SK-N-SH (cell line): ENCODE measurements at regions not wholly inside any gene's neighbourhood (a gene's known extent, or its start where the extent isn't known, plus 50 kb on each side); places are given as distances from the start of the nearest gene placed in this dataset.

Experiments used
- CTCF ChIA-PET: fragments of 300-600, 350-600 bp; formaldehyde crosslinking; extraction: SDS; loops from one replicate; lab custom pipeline; 2021; lab: Yijun Ruan, JAX
- POLR2A ChIA-PET: fragments of 350-600 bp; sonication (Branson Sonifier 250); formaldehyde crosslinking; extraction: SDS; loops from one replicate; lab custom pipeline; 2020; ENCODE audit warnings: antibody characterized with exemption, inconsistent platforms; lab: Yijun Ruan, JAX
- DNase-seq: peaks from one replicate; pipeline ENCODE4 v3.0.0; 2012
- H2AFZ ChIP-seq: fragments of 200-600 bp; sonication (generic); 2 replicates; pipeline ENCODE4 v1.8.1; 2016; ENCODE audit warnings: antibody characterized with exemption, mild to moderate bottlenecking, low read depth
- H3F3A ChIP-seq: fragments of 200-600 bp; sonication (generic); replicated peaks from 2 replicates; pipeline ENCODE3; 2016; ENCODE audit warnings: antibody characterized with exemption, mild to moderate bottlenecking; ENCODE audit not compliant: insufficient read depth
- H3K27ac ChIP-seq, 2 experiments: fragments of 200-500 bp in 1 of 2; fragments of 200-600 bp in 1 of 2; sonication (Bioruptor generic) in 1 of 2; sonication (generic), shearing (Covaris generic) in 1 of 2; 2 replicates each; pipeline versions ENCODE4 v1.5.1 to v1.6.1; 2014 to 2016; ENCODE audit warnings: low read depth in 2 of 2, inconsistent platforms in 1 of 2, low read length in 1 of 2, mild to moderate bottlenecking in 1 of 2, mixed read lengths in 1 of 2
- H3K27me3 ChIP-seq: fragments of 200-600 bp; sonication (generic), shearing (Covaris generic); 2 replicates; pipeline ENCODE4 v1.6.1; 2016; ENCODE audit warnings: mixed run types; ENCODE audit not compliant: insufficient read depth
- H3K36me3 ChIP-seq, 2 experiments: fragments of 200-500 bp in 1 of 2; fragments of 200-600 bp in 1 of 2; sonication (Bioruptor generic) in 1 of 2; sonication (generic) in 1 of 2; replicated peaks in 1 of 2; 2 replicates each; pipeline versions ENCODE3 to v1.5.1; 2014 to 2016; ENCODE audit warnings: low read length in 1 of 2, mild to moderate bottlenecking in 1 of 2; ENCODE audit not compliant: insufficient read depth in 2 of 2, control insufficient read depth in 1 of 2
- H3K4me1 ChIP-seq, 2 experiments: fragments of 200-500 bp in 1 of 2; fragments of 200-600 bp in 1 of 2; sonication (Bioruptor generic) in 1 of 2; sonication (generic), shearing (Covaris generic) in 1 of 2; 2 replicates each; pipeline versions ENCODE4 v1.5.1 to v1.6.1; 2014 to 2016; ENCODE audit warnings: low read depth in 1 of 2, low read length in 1 of 2, mixed run types in 1 of 2; ENCODE audit not compliant: insufficient read depth in 2 of 2, control insufficient read depth in 1 of 2
- H3K4me2 ChIP-seq: fragments of 200-600 bp; sonication (generic), shearing (Covaris generic); 2 replicates; pipeline ENCODE4 v1.6.1; 2017; ENCODE audit warnings: mixed run types
- H3K4me3 ChIP-seq, 2 experiments: fragments of 200-500 bp in 1 of 2; fragments of 200-600 bp in 1 of 2; sonication (Bioruptor generic) in 1 of 2; sonication (generic), shearing (Covaris generic) in 1 of 2; 2 replicates each; pipeline versions ENCODE4 v1.5.1 to v1.8.1; 2014 to 2016; ENCODE audit warnings: low read depth in 2 of 2, inconsistent platforms in 1 of 2, low read length in 1 of 2, mild to moderate bottlenecking in 1 of 2, mixed read lengths in 1 of 2, moderate library complexity in 1 of 2
- H3K79me2 ChIP-seq: fragments of 200-600 bp; sonication (generic); 2 replicates; pipeline ENCODE4 v1.8.1; 2017; ENCODE audit warnings: mild to moderate bottlenecking; ENCODE audit not compliant: insufficient read depth
- H3K9ac ChIP-seq: fragments of 200-600 bp; sonication (generic); 2 replicates; pipeline ENCODE4 v1.6.1; 2017; ENCODE audit warnings: mixed run types
- H3K9me2 ChIP-seq: fragments of 200-600 bp; sonication (generic); 2 replicates; pipeline ENCODE4 v1.6.1; 2017; ENCODE audit warnings: mixed run types
- H3K9me3 ChIP-seq: fragments of 200-600 bp; sonication (generic); 2 replicates; pipeline ENCODE4 v1.6.1; 2017; ENCODE audit warnings: mixed run types, mild to moderate bottlenecking, moderate library complexity
- H4K20me1 ChIP-seq: fragments of 200-600 bp; sonication (generic); 2 replicates; pipeline ENCODE4 v1.6.1; 2017; ENCODE audit warnings: mild to moderate bottlenecking, mixed run types; ENCODE audit not compliant: insufficient read depth
- CHD2 ChIP-seq: fragments of 150-350 bp; IDR thresholded peaks from 2 replicates; pipeline ENCODE4 v1.6.1; 2018; ENCODE audit warnings: low read length; ENCODE audit not compliant: partially characterized antibody
- ELF1 ChIP-seq: IDR thresholded peaks from 2 replicates; pipeline ENCODE4 v1.4.0; 2012
- EZH2phosphoT487 ChIP-seq: fragments of 200-600 bp; sonication (generic); IDR thresholded peaks from 2 replicates; pipeline ENCODE4 v1.6.1; 2017; ENCODE audit warnings: low read depth, mixed run types, mild to moderate bottlenecking, antibody characterized with exemption, moderate library complexity, borderline replicate concordance
- FOSL2 ChIP-seq: IDR thresholded peaks from 2 replicates; pipeline ENCODE4 v1.4.0; 2012; ENCODE audit warnings: low read depth, mild to moderate bottlenecking, moderate library complexity, borderline replicate concordance
- FOXM1 ChIP-seq: IDR thresholded peaks from 2 replicates; pipeline ENCODE4 v1.4.0; 2012; ENCODE audit warnings: low read depth, mild to moderate bottlenecking
- GABPA ChIP-seq: IDR thresholded peaks from 2 replicates; pipeline ENCODE4 v1.4.0; 2012; ENCODE audit warnings: low read depth, mild to moderate bottlenecking
- GATA2 ChIP-seq: sonication (generic); formaldehyde crosslinking; IDR thresholded peaks from 2 replicates; pipeline ENCODE4 v1.5.0; 2020; ENCODE audit warnings: mild to moderate bottlenecking, missing genetic modification reagents
- MEF2A ChIP-seq: IDR thresholded peaks from 2 replicates; pipeline ENCODE4 v1.4.0; 2012; ENCODE audit warnings: low read depth, borderline replicate concordance
- MXI1 ChIP-seq: IDR thresholded peaks from 2 replicates; pipeline ENCODE4 v1.6.1; 2012; ENCODE audit warnings: mild to moderate bottlenecking, low read depth, low read length, improper control_type of control experiment
- NFIC ChIP-seq: IDR thresholded peaks from 2 replicates; pipeline ENCODE4 v1.4.0; 2012; ENCODE audit warnings: borderline replicate concordance
- PBX3 ChIP-seq: IDR thresholded peaks from 2 replicates; pipeline ENCODE4; 2012
- RAD21 ChIP-seq: IDR thresholded peaks from 2 replicates; pipeline ENCODE4 v1.6.1; 2012; ENCODE audit warnings: mild to moderate bottlenecking, low read length
- SIN3A ChIP-seq: IDR thresholded peaks from 2 replicates; pipeline ENCODE4 v1.6.1; 2012; ENCODE audit warnings: low read depth, mild to moderate bottlenecking, low read length, moderate library complexity, borderline replicate concordance
- TCF12 ChIP-seq: IDR thresholded peaks from 2 replicates; pipeline ENCODE4 v1.4.0; 2012
- ZBTB33 ChIP-seq: IDR thresholded peaks from 2 replicates; pipeline ENCODE4 v1.4.0; 2012; ENCODE audit warnings: low read depth, borderline replicate concordance
- WGBS: methylation state at CpG from one replicate; pipeline ENCODE4 v1.1.6; 2017; ENCODE audit warnings: low lambda C conversion rate; 5-methylcytosine and 5-hydroxymethylcytosine counted together

GRCh38 chr5:159837860-159838259 is 78.4 kb upstream of the ADRA1B start:
- POLR2A ChIA-PET = no interaction called here
- WGBS = 68% methylated on average over 2 of the region's 2 CpGs
- TF ChIP-seq EZH2phosphoT487 (no peak), GATA2 (CRISPR knock-in tag) (no peak), ZBTB33 (no peak), RAD21 (no peak), CHD2 (no peak), MXI1 (no peak), NFIC (no peak), ELF1 (no peak), GABPA (no peak), SIN3A (no peak), TCF12 (no peak), FOXM1 (no peak), MEF2A (no peak)
- Histone ChIP-seq H3K9me3 (no peaks in the 10 kb centered on the region), H3K4me1 (no peaks in the 10 kb centered on the region), H3K4me3 (no peak overlapping the region), H3K9me2 (no peaks in the 10 kb centered on the region), H4K20me1 (no peaks in the 10 kb centered on the region), H2AFZ (0 out of 2 replicates have a peak overlapping the region, but pooled peaks have one; percentile 29), H3F3A (no peaks in the 10 kb centered on the region), H3K79me2 (no peaks in the 10 kb centered on the region), H3K27me3 (no peaks in the 10 kb centered on the region), H3K27ac (no peak overlapping the region; a peak in 1 of 4 replicates), H3K36me3 (no peaks in the 10 kb centered on the region), H3K4me2 (no peak overlapping the region), H3K9ac (no peak overlapping the region)
- no peak for DNase-seq
- CTCF ChIA-PET = no interaction called here

- no peaks in the 10 kb centered on the region for H3K4me1 ChIP-seq
- no peak for DNase-seq
- WGBS = 45% methylated on average over 8 of the region's 8 CpGs
- no peaks in the 10 kb centered on the region for H3K79me2 ChIP-seq
- TF ChIP-seq FOSL2 = peak; percentile 31; the same call in 1 of the 2 replicates
- no peak for TF ChIP-seq PBX3
- H3K9ac ChIP-seq = no peak overlapping the region
- H3F3A ChIP-seq = no peaks in the 10 kb centered on the region
- no peak overlapping the region for H3K4me2 ChIP-seq
- no peaks in the 10 kb centered on the region for H3K9me3 ChIP-seq
- ChIA-PET CTCF (no interaction called here), POLR2A (no interaction called here)
- no peaks in the 10 kb centered on the region for H3K36me3 ChIP-seq
- H3K9me2 ChIP-seq = no peaks in the 10 kb centered on the region
- no peak overlapping the region for H3K27ac ChIP-seq
- no peaks in the 10 kb centered on the region for H4K20me1 ChIP-seq
- H3K4me3 ChIP-seq = no peak overlapping the region
- no peaks in the 10 kb centered on the region for H3K27me3 ChIP-seq
- H2AFZ ChIP-seq = no peak overlapping the region
These were observed 77.6 kb upstream of the ADRA1B start for GRCh38 chr5:159838551-159839222.
